ENCODE measurements at regions not wholly inside any gene's neighbourhood (a gene's known extent, or its start where the extent isn't known, plus 50 kb on each side); places are given as distances from the start of the nearest gene placed in this dataset.
"Not testable (repeated sequence)": the region's sequence is repeated elsewhere in the genome, so short reads cannot be mapped to it uniquely, and the experiment has no call there.

GRCh38 chr10:127649642-127650041, 87.3 kb upstream of the FOXI2 start (continued):
- TF ChIP-seq EP300 (IDR thresholded peaks at IDR 0.05; ENCODE audit: borderline replicate concordance in 1 of 2, control insufficient read depth in 1 of 2, low read depth in 2 of 2, low read length in 2 of 2) (no peak), NRF1 (conservative IDR thresholded peaks at IDR 0.05; ENCODE audit: low read depth, low read length) (no peak), SMAD1 (IDR thresholded peaks at IDR 0.05; ENCODE audit: low read depth, partially characterized antibody) (no peak), POLR2A (IDR thresholded peaks at IDR 0.05; ENCODE audit: low read depth, low read length) (no peak), SREBF1 (IDR thresholded peaks at IDR 0.05; ENCODE audit: low read length) (no peak), TCF3 (IDR thresholded peaks at IDR 0.05; ENCODE audit: borderline replicate concordance, insufficient read depth, low read depth, low read length) (no peak)

DNA sequence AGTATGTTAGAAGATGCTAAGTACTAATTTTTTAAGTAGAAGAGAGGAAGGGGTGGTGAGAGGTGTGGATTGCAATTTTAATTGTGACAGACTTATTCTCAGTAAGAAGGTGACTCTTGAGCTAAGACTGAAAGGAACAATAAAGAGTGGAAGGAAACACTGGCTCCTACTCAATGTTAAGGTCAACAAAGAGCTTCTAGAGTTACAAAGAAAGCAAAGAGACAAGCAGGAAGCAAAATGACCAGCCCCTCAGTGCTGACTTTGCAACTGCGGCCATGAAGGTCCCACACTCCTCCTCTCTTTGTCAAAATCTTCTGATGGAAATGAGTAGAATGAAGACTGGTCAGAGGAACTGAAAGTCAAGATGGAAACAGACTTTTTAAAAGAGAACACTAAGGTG, 79.9 kb upstream of the FOXI2 start:
- SMC1A ChIA-PET (ENCODE audit: uncharacterized antibody, unreplicated experiment), result interaction anchor here (0.8 kb wide), 1 partner anchor 100 kb away, joined by 4 read pairs; no protein-coding TSS in a partner anchor
- WGBS (ENCODE audit: insufficient coverage, insufficient replicate concordance, low lambda C conversion rate, missing lambda C conversion rate), result 7% methylated on average over 1 of the region's 1 CpG
- Histone ChIP-seq H3K9me3 (replicated peaks; ENCODE audit: control insufficient read depth, insufficient read depth, low read length) (no peaks in the 10 kb centered on the region), H3K27ac (ENCODE audit: control insufficient read depth, insufficient read depth) (no peak overlapping the region), H3K27me3 (replicated peaks in 1 of 2; ENCODE audit: control insufficient read depth in 2 of 2, insufficient read depth in 2 of 2, low read length in 1 of 2) (no peaks in the 10 kb centered on the region), H3K79me2 (ENCODE audit: control insufficient read depth, insufficient read depth, low read length) (no peaks in the 10 kb centered on the region), H3K36me3 (ENCODE audit: control insufficient read depth in 2 of 2, insufficient read depth in 2 of 2, low read length in 1 of 2) (no peaks in the 10 kb centered on the region), H4K20me1 (ENCODE audit: control insufficient read depth, insufficient read depth) (no peaks in the 10 kb centered on the region), H3K9ac (ENCODE audit: control insufficient read depth, insufficient read depth, low read length) (no peak overlapping the region), H2AFZ (ENCODE audit: control insufficient read depth, low read depth, low read length) (no peak overlapping the region), H3K4me3 (no peak overlapping the region), H3K4me2 (ENCODE audit: control insufficient read depth, insufficient read depth) (no peak overlapping the region), H3K4me1 (ENCODE audit: control insufficient read depth, insufficient read depth, low read length) (no peaks in the 10 kb centered on the region)
- in situ Hi-C loops (cut with MboI) (no loop called here), intact Hi-C loops (cut with micrococcal nuclease; ENCODE audit: unreplicated experiment) (no loop called here)
- RAD21 ChIA-PET (ENCODE audit: unreplicated experiment), result no interaction called here
- FAIRE-seq (no peak), ATAC-seq (no peak), DNase-seq (ENCODE audit: low read depth, low spot score) (no peak)
- POLR2A ChIA-PET, result no interaction called here
- no TSS peak for BruUV-seq (replicated peaks)
- CTCF ChIA-PET, result interaction anchor here (1.5 kb wide), 1 partner anchor 12 kb away, joined by 3 read pairs; no protein-coding TSS in a partner anchor
- TF ChIP-seq KLF5 (IDR thresholded peaks at IDR 0.05; ENCODE audit: partially characterized antibody) (no peak), ATF7 (IDR thresholded peaks at IDR 0.05; ENCODE audit: low read depth) (no peak), PAX5 (IDR thresholded peaks at IDR 0.05; ENCODE audit: borderline replicate concordance, low read depth, low read length) (no peak), STAT3 (IDR thresholded peaks at IDR 0.05; ENCODE audit: low read depth, low read length) (no peak)
- TF ChIP-seq, protein P1, sequence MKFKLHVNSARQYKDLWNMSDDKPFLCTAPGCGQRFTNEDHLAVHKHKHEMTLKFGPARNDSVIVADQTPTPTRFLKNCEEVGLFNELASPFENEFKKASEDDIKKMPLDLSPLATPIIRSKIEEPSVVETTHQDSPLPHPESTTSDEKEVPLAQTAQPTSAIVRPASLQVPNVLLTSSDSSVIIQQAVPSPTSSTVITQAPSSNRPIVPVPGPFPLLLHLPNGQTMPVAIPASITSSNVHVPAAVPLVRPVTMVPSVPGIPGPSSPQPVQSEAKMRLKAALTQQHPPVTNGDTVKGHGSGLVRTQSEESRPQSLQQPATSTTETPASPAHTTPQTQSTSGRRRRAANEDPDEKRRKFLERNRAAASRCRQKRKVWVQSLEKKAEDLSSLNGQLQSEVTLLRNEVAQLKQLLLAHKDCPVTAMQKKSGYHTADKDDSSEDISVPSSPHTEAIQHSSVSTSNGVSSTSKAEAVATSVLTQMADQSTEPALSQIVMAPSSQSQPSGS (IDR thresholded peaks at IDR 0.05; ENCODE audit: low read length), result no peak

DNA sequence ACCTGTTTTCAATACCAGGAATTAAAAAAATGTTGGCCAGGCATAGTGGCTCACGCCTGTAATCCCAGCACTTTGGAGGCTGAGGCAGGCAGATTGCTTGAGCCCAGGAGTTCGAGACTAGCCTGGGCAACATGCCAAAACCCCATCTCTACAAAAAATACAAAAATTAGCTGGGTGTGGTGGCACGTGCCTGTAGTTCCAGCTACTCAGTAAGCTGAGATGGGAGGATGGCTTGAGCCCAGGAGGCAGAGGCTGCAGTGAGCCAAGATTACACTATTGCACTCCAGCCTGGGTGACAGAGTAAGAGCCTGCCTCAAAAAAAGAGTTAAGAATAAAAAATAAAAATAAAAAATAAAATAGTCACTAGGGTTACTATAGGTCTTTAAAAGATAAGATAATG, 60.6 kb upstream of the FOXI2 start:
- RAD21 ChIA-PET (ENCODE audit: unreplicated experiment); FAIRE-seq; H3K4me3 ChIP-seq; H3K27me3 ChIP-seq (replicated peaks in 1 of 2; ENCODE audit: control insufficient read depth in 2 of 2, insufficient read depth in 2 of 2, low read length in 1 of 2); DNase-seq (ENCODE audit: low read depth, low spot score); CTCF ChIA-PET; in situ Hi-C loops (cut with MboI); H3K79me2 ChIP-seq (ENCODE audit: control insufficient read depth, insufficient read depth, low read length); BruUV-seq (replicated peaks); POLR2A ChIA-PET; H3K9me3 ChIP-seq (replicated peaks; ENCODE audit: control insufficient read depth, insufficient read depth, low read length); H3K4me1 ChIP-seq (ENCODE audit: control insufficient read depth, insufficient read depth, low read length); H3K27ac ChIP-seq (ENCODE audit: control insufficient read depth, insufficient read depth); H3K4me2 ChIP-seq (ENCODE audit: control insufficient read depth, insufficient read depth); ATAC-seq; SMC1A ChIA-PET (ENCODE audit: uncharacterized antibody, unreplicated experiment); H3K36me3 ChIP-seq (ENCODE audit: control insufficient read depth in 2 of 2, insufficient read depth in 2 of 2, low read length in 1 of 2); intact Hi-C loops (cut with micrococcal nuclease; ENCODE audit: unreplicated experiment); H3K9ac ChIP-seq (ENCODE audit: control insufficient read depth, insufficient read depth, low read length); H4K20me1 ChIP-seq (ENCODE audit: control insufficient read depth, insufficient read depth); H2AFZ ChIP-seq (ENCODE audit: control insufficient read depth, low read depth, low read length): not testable (repeated sequence)
- WGBS (ENCODE audit: insufficient coverage, insufficient replicate concordance, low lambda C conversion rate, missing lambda C conversion rate), result 5% methylated on average over 3 of the region's 3 CpGs
